ENCODE measurements at regions not wholly inside any gene's neighbourhood (a gene's known extent, or its start where the extent isn't known, plus 50 kb on each side); places are given as distances from the start of the nearest gene placed in this dataset.
A peak's percentile ranks its signal among the peaks of the same experiment; 100 is the strongest.

- DNase-seq (ENCODE audit: low read depth), result no peak
Measured at GRCh38 chr11:70501051-70501901, 102.9 kb downstream of the CTTN start.

GRCh38 chr11:70501933-70502540, 103.7 kb downstream of the CTTN start:
- no peak for DNase-seq (ENCODE audit: low read depth)

GRCh38 chr11:70502677-70503467, 104.5 kb downstream of the CTTN start:
- no peak for DNase-seq (ENCODE audit: low read depth)

GRCh38 chr11:70503468-70504221, 105.3 kb downstream of the CTTN start:
- no peak for DNase-seq (ENCODE audit: low read depth)

GRCh38 chr11:70504246-70505020, 106.1 kb downstream of the CTTN start:
- DNase-seq (ENCODE audit: low read depth), result no peak

- DNase-seq (ENCODE audit: low read depth), result no peak
Measured at GRCh38 chr11:70505331-70505731, 107.0 kb downstream of the CTTN start.

- DNase-seq (ENCODE audit: low read depth), result no peak
Measured at GRCh38 chr11:70505761-70506657, 107.7 kb downstream of the CTTN start.

- DNase-seq (ENCODE audit: low read depth), result no peak
Measured at GRCh38 chr11:70506658-70506970, 108.3 kb downstream of the CTTN start.

GRCh38 chr11:70506986-70507385, 108.7 kb downstream of the CTTN start:
- no peak for DNase-seq (ENCODE audit: low read depth)

GRCh38 chr11:70507466-70508230, 109.3 kb downstream of the CTTN start:
- DNase-seq (ENCODE audit: low read depth), result no peak

- no peak for DNase-seq (ENCODE audit: low read depth)
Measured at GRCh38 chr11:70508231-70508480, 109.8 kb downstream of the CTTN start.

GRCh38 chr11:70509476-70509875, 111.1 kb downstream of the CTTN start:
- DNase-seq (ENCODE audit: low read depth), result no peak

GRCh38 chr11:70510106-70510505, 111.8 kb downstream of the CTTN start:
- no peak for DNase-seq (ENCODE audit: low read depth)

GRCh38 chr11:70510571-70510970, 112.2 kb downstream of the CTTN start:
- DNase-seq (ENCODE audit: low read depth), result no peak

- DNase-seq (ENCODE audit: low read depth), result no peak
Measured at GRCh38 chr11:70511345-70511744, 113.0 kb downstream of the CTTN start.

- no peak for DNase-seq (ENCODE audit: low read depth)
Measured at GRCh38 chr11:70512716-70513115, 114.4 kb downstream of the CTTN start.

- no peak for DNase-seq (ENCODE audit: low read depth)
Measured at GRCh38 chr11:70517203-70517602, 118.9 kb downstream of the CTTN start.

GRCh38 chr11:70517988-70518907, 119.9 kb downstream of the CTTN start:
- DNase-seq (ENCODE audit: low read depth), result peak; percentile 58

- DNase-seq (ENCODE audit: low read depth), result no peak
Measured at GRCh38 chr11:70519117-70519516, 120.8 kb downstream of the CTTN start.

Data from HS-27A (cell line).